GM18873 (cell line): ENCODE measurements at regions not wholly inside any gene's neighbourhood (a gene's known extent, or its start where the extent isn't known, plus 50 kb on each side); places are given as distances from the start of the nearest gene placed in this dataset.

Experiments
- ATAC-seq: cut with Tn5 transposase; IDR thresholded peaks from one replicate; pipeline ENCODE4 v1.9.1; 2021; ENCODE audit warnings: mild to moderate bottlenecking, moderate library complexity, moderate number of reproducible peaks; ENCODE audit not compliant: unreplicated experiment, low FRiP score

GRCh38 chr2:168373468-168373867 lies 82.6 kb upstream of the CERS6 start:
- no peak for ATAC-seq

DNA sequence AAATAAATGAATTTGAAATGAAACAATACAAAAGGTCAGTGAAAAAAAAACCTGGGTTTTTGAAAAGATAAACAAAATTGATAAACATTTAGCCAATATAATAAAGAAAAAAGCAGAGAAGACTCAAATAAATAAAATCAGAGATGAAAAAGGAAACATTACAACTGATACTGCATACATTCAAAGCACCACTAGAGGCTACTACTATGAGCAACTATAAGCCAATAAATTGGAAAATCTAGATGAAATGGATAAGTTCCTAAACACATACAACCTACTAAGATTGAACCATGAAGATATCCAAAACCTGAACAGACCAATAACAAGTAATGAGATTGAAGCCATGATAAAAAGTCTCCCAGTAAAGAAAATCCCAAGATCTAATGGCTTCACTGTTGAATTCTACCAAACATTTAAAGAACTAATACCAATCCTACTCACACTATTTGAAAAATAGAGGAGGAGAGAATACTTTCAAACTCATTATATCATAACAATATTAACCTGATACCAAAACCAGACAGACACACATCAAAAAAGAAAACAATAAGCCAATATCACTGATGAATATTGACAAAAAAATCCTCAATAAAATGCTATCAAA lies 80.8 kb upstream of the CERS6 start:
- ATAC-seq: no peak

DNA sequence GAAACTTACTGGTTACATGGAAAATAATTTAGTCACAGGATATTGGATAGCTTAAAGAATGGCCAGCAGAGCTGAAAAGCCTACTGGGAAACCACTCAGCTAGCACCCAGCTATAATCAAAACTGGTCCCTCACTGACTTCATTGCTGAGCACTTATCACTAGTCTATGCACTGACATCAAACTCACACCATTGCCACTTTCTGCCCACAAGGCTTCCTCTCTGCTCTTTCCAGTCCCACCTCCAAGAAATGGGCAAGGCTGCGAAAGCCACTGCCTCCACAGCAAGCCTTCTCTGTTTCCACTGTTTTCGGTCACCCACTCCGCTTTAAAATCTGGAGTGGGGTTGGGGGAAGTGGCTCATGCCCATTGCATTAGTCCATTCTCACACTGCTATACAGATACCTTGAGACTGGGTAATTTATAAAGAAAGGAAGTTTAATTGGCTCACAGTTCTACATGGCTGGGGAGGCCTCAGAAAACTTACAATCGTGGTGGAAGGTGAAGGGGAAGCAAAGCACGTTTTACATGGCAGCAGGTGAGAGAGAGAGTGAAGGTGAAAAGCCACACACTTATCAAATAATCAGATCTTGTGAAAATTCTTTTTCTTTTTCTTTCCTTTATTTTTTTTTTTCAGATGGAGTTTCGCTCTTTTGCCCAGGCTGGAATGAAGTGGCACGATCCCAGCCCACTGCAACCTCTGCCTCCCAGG lies 77.0 kb upstream of the CERS6 start:
- no peak for ATAC-seq

DNA sequence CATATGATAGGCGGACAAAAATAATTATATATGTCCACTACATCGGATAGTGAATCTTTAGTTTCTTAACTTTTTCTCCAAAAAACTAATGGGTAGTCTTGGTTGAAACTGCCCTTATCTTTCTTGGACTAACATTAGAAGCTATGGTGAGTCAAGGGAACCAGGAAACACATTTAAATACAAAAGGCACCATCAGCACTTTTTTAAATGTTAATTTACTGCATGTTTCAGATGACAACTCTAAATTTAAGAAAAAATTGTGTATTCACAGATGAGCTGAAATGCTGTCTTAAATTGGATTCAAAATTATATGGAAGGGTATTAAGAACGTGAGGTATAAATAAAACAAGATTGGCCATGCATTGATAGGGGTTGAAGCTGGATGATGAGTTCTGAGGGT lies 75.6 kb upstream of the CERS6 start:
- no peak for ATAC-seq

- no peak for ATAC-seq
These were observed 64.0 kb upstream of the CERS6 start for GRCh38 chr2:168392024-168392423.

DNA sequence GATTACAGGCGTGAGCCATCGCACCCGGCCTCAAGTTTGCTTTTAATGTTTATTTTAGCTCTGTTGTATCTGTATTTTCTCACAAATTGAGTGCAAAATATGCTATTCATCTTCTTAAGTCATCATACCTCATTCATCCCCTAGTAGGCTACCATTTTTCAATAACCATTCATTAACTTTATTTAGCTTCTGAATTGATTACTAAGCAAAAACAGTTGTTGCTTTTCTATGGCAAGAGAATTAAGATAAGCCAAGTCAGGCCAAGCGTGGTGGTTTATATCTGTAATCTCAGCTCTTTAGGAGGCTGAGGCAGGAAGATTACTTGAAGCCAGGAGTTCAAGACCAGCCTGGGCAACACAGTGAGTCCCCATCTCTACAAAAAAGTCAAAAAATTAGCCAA lies 63.3 kb upstream of the CERS6 start:
- no peak for ATAC-seq

DNA sequence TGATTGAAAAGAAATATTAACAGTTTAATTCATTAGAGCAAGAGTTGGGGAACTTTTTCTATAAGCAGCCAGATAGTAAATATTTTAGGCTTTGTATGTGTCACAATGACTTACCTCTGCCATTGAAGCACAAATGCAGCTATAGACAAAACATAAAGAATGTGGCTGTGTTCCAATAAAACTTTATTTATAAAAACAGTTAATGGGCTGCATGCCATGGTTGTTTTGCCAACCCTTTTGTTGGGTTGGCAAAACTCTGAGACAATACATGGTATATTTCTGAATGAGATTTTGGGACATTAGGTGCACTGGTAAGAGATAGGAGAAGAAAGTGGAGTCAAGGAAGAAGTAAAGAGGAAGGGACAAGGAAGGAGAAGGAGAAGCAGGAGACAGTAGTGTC lies 61.8 kb upstream of the CERS6 start:
- no peak for ATAC-seq

DNA sequence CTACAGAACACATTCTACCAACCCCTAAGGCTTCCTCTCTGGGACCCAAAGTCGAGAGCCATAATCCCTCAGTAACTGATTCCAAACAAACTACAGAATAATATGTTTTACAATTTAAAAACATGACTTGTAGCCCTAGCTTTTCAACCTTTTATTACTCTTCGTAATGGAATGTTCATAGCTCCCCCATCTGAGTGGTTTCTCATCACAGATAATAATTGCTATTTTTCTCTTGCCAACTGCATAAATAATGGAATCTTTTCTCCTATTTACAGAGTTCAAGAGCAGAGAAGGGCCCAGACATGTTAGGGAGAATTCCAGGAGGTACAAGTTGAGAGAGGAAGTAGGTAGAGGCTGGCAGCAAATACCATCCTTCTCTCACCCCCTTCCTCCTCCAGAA lies 59.9 kb upstream of the CERS6 start:
- no peak for ATAC-seq

DNA sequence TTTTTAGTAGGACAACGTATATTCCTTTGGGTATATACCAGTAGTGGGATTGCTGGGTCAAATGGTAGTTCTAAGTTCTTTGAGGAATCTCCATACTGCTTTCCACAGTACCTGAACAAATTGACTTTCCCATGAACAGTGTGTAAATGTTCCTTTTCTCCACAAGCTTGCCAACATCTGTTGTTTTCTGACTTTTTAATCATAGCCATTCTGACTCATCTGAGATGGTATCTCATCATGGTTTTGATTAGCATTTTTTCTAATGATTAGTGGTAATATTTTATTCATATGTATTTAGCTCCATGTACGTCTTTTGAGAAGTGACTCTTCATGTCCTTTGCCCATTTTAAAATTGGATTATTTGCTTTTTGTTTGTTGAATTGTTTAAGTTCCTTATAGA lies 58.4 kb upstream of the CERS6 start:
- ATAC-seq: no peak

- ATAC-seq: no peak
These were observed 55.0 kb upstream of the CERS6 start for GRCh38 chr2:168401048-168401556.

GRCh38 chr2:168401771-168402170 lies 54.3 kb upstream of the CERS6 start:
- no peak for ATAC-seq

DNA sequence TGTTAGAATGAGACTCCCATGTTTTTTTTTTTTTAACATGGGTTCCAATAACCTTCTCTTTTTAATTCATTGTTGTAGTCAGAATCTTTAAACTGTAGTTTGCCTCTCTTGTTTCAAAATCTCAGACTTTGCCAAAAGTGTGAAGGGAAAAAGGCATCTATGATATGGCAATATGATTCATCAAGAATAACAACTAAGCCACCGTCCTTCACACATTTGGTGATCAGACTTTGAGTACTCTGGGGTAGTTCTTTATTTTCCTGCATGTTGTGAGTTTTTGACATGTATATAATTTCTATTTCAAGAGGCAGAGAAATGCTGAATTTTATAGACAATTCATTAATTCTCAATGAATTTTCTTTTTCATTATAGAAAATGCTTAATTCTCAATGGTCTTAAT lies 53.5 kb upstream of the CERS6 start:
- ATAC-seq: no peak

DNA sequence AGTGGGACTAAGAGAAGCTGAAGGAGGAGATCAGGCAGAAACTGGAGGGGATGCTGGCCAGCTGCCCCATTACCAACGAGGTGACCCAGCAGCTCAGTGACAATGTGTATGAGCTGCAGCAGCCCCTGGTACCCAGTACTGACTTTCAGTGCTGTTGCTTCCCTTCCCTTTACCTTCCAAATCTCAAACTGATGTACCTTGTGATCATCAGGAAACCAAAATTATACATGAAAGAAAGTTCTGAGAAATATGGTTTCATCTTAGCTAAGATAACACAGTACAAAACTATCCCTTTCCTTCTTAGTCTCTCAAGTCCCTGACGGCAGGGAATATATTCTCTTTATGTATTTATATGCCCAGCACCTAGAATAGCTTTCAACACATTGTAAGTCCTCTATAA lies 52.3 kb upstream of the CERS6 start:
- no peak for ATAC-seq

GRCh38 chr2:168404764-168405163 lies 51.3 kb upstream of the CERS6 start:
- no peak for ATAC-seq
